ENCODE measurements at regions not wholly inside any gene's neighbourhood (a gene's known extent, or its start where the extent isn't known, plus 50 kb on each side); places are given as distances from the start of the nearest gene placed in this dataset.

DNA sequence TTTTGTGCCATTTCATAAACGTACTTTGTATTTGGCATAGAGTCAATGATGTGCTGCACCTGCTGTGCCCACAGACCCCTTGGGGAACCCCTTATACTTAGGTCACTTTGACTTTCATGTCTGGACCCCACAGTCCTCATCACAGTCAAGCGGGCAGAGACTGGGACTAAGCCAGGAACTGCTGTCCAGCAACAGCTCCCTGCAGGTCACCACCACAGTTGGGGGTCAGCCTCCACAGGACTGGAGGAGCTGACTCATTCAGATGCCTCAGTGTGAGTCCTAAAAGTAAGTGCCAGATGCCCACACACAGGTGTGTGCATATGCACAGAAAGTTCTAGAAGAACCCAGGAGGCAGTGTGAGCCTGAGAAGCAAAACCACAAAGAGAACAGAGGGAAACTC lies 339.8 kb downstream of the GABRB3 start:
- TF ChIP-seq POLR2A (IDR thresholded peaks at IDR 0.05; ENCODE audit: low read depth), result no peak
- TF ChIP-seq, protein P1, sequence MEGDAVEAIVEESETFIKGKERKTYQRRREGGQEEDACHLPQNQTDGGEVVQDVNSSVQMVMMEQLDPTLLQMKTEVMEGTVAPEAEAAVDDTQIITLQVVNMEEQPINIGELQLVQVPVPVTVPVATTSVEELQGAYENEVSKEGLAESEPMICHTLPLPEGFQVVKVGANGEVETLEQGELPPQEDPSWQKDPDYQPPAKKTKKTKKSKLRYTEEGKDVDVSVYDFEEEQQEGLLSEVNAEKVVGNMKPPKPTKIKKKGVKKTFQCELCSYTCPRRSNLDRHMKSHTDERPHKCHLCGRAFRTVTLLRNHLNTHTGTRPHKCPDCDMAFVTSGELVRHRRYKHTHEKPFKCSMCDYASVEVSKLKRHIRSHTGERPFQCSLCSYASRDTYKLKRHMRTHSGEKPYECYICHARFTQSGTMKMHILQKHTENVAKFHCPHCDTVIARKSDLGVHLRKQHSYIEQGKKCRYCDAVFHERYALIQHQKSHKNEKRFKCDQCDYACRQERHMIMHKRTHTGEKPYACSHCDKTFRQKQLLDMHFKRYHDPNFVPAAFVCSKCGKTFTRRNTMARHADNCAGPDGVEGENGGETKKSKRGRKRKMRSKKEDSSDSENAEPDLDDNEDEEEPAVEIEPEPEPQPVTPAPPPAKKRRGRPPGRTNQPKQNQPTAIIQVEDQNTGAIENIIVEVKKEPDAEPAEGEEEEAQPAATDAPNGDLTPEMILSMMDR (IDR thresholded peaks at IDR 0.05), result no peak
